ENCODE measurements at regions not wholly inside any gene's neighbourhood (a gene's known extent, or its start where the extent isn't known, plus 50 kb on each side); places are given as distances from the start of the nearest gene placed in this dataset.

DNA sequence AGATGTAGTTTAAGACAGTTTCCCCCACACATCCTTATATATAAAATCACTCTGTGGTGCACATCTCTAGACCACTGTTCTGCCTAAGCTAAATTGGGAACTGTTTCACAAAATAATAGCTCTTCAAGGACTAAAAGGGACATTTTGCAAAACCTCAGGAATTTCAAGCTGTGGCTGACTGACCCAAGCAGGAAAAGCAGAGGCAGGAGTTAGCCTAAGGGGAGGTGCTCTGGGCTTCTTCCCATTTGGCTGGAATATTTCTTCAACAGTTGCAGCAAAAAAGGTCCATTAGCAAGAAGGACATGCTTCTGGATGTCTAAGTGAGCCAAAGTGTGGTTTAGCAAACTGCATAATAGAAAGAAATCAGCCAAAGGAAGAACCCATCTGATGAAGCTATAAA, 551.2 kb upstream of the ANKRD30A start:
- intact Hi-C loops (cut with DNase I), result no loop called here
- Histone ChIP-seq H3K27me3 (no peaks in the 10 kb centered on the region), H3K9me3 (no peaks in the 10 kb centered on the region), H3K36me3 (no peaks in the 10 kb centered on the region), H3K27ac (no peak overlapping the region), H3K4me1 (no peaks in the 10 kb centered on the region), H3K4me3 (no peak overlapping the region)
- no peak for DNase-seq
- TF ChIP-seq POLR2A (IDR thresholded peaks at IDR 0.05), result no peak
- TF ChIP-seq, protein P1, sequence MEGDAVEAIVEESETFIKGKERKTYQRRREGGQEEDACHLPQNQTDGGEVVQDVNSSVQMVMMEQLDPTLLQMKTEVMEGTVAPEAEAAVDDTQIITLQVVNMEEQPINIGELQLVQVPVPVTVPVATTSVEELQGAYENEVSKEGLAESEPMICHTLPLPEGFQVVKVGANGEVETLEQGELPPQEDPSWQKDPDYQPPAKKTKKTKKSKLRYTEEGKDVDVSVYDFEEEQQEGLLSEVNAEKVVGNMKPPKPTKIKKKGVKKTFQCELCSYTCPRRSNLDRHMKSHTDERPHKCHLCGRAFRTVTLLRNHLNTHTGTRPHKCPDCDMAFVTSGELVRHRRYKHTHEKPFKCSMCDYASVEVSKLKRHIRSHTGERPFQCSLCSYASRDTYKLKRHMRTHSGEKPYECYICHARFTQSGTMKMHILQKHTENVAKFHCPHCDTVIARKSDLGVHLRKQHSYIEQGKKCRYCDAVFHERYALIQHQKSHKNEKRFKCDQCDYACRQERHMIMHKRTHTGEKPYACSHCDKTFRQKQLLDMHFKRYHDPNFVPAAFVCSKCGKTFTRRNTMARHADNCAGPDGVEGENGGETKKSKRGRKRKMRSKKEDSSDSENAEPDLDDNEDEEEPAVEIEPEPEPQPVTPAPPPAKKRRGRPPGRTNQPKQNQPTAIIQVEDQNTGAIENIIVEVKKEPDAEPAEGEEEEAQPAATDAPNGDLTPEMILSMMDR (IDR thresholded peaks at IDR 0.05), result no peak
- no peak for ATAC-seq

DNA sequence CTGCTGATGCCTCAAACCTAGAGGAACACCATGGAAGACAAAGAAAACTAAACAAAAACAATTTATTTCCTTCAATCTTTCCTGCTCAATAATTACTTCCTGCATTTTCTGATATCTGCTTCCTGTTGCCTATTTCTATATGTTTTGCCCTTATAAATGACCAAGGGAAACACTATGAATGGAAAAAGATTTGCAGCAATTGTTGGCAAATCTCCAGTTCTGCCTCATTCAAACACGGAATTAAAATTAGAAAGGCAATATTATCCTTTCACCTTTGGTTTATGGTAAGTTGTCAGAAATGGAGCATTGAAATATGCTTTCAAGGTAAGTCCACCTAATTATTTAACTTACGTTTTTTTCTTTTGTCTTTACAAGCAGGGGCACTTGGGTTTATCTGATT, 552.2 kb upstream of the ANKRD30A start:
- 24% methylated on average over 2 of the region's 2 CpGs for WGBS (ENCODE audit: insufficient coverage, low coverage, low lambda C conversion rate, missing lambda C conversion rate)
- intact Hi-C loops (cut with DNase I), result no loop called here
- H3K27me3 ChIP-seq, result no peaks in the 10 kb centered on the region
- H3K36me3 ChIP-seq, result no peaks in the 10 kb centered on the region
- H3K9me3 ChIP-seq, result no peaks in the 10 kb centered on the region
- ATAC-seq (no peak), DNase-seq (no peak)
- H3K27ac ChIP-seq, result no peak overlapping the region
- H3K4me1 ChIP-seq, result no peaks in the 10 kb centered on the region
- no peak overlapping the region for H3K4me3 ChIP-seq
- TF ChIP-seq, protein P1 (IDR thresholded peaks at IDR 0.05), result no peak
- TF ChIP-seq POLR2A (IDR thresholded peaks at IDR 0.05), result no peak

DNA sequence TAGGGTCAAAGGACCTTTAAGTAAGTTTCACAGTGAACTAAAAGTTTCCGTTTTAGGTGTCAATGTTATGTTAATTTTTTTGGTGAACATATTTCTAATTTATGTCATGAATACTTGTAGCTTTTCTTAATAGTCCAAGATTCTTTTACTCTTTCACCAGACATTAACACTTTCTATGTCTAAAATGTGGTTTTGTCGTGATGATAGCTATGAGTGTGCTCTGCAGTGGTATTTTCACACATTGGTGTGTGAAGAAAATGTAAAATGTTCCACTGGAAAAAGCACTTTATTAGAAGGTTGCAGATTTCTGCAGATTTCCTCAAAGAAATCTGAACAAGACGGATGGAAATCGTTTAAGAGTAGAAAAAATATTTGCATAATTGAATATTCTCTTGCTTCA, 561.0 kb upstream of the ANKRD30A start:
- no peak for DNase-seq

DNA sequence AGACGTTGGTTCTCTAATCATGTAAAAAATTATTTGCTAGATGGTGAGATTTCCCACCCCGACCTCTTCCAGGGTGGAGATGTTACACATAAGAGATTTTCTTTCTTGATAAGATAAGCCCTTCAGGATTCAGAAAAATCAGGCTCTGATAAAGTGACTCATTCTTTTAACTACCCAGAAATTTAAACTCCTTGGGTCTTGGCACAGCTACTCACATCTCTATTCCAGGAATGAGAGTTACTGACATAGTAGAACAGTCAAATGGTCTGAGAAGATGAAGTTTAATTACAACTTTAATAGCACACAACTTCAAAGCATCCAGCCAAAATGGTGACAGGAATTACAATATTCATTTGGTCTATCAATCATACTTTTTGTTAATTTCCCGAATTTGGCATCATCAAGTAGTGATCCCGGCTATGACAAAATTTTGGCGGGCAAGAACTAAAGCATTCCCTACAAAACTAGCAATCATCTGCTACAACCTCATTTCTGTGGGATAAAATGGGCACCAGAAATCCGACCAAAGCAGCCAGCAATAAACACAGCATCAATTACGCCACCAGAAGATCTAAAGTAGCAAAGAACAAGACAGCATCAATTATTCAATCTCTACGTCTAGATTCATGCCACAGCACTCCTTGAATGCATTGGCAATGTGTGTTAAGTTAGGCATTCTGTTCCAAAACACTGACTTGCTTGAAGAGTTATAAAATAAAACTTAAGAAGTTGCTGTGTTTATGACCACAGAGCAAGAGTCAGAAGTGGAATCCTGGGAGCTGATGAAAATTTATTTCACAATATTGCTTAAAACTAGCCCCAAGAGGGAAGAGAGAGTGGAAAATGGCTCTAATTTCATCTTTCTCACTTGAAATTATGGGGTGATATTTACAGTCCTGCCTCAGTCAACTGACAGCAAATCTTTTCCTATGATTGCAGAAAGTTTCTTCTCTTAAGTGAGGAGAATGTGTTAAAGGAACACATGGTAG, 565.7 kb upstream of the ANKRD30A start:
- no peaks in the 10 kb centered on the region for H3K27me3 ChIP-seq
- DNase-seq, result no peak

More for the DNA sequence above, 561.0 kb upstream of the ANKRD30A start:
- 55% methylated on average over 4 of the region's 4 CpGs for WGBS (ENCODE audit: insufficient coverage, low coverage, low lambda C conversion rate, missing lambda C conversion rate)
- intact Hi-C loops (cut with DNase I), result no loop called here
- Histone ChIP-seq H3K27ac (no peak overlapping the region), H3K9me3 (no peaks in the 10 kb centered on the region), H3K4me3 (no peak overlapping the region), H3K4me1 (no peaks in the 10 kb centered on the region), H3K27me3 (no peaks in the 10 kb centered on the region), H3K36me3 (no peaks in the 10 kb centered on the region)
- no peak for ATAC-seq
- TF ChIP-seq, protein P1 (IDR thresholded peaks at IDR 0.05), result no peak
- TF ChIP-seq POLR2A (IDR thresholded peaks at IDR 0.05), result no peak

More for the DNA sequence above, 565.7 kb upstream of the ANKRD30A start:
- H3K4me3 ChIP-seq, result no peak overlapping the region
- WGBS (ENCODE audit: insufficient coverage, low coverage, low lambda C conversion rate, missing lambda C conversion rate), result 35% methylated on average over 8 of the region's 8 CpGs
- H3K36me3 ChIP-seq, result no peaks in the 10 kb centered on the region
- H3K4me1 ChIP-seq, result no peaks in the 10 kb centered on the region
- H3K9me3 ChIP-seq, result no peaks in the 10 kb centered on the region
- intact Hi-C loops (cut with DNase I), result no loop called here
- ATAC-seq, result no peak
- no peak for TF ChIP-seq POLR2A (IDR thresholded peaks at IDR 0.05)
- TF ChIP-seq, protein P1 (IDR thresholded peaks at IDR 0.05), result no peak
- no peak overlapping the region for H3K27ac ChIP-seq

Measured in right lobe of liver (tissue), 6 donors.